ENCODE measurements at regions not wholly inside any gene's neighbourhood (a gene's known extent, or its start where the extent isn't known, plus 50 kb on each side); places are given as distances from the start of the nearest gene placed in this dataset.

DNA sequence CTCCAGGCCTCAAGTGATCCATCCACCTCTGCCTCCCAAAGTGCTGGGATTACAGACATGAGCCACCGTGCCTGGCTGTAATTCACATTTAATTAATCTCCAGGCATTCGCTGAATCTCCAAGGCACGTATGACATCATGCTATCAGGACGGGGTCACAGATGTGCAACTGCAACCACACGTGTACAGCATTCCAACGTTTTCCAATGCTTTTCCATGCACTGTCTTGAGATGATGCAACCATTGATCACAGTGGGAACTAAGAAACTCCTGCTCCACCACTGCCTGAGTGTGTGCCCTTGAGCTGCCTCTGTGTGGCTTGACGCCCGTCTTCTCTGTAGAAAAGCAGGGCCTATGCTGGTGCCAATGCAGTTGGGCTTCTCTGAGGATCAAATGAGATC, 119.8 kb upstream of the LYZL2 start:
- H3K27ac ChIP-seq (ENCODE audit: low read depth, low read length): no peak overlapping the region
- H3K79me2 ChIP-seq (ENCODE audit: control insufficient read depth, low read length): no peaks in the 10 kb centered on the region
- no peak overlapping the region for H3K4me3 ChIP-seq (ENCODE audit: low read length)
- H3F3A ChIP-seq (ENCODE audit: control insufficient read depth, insufficient read depth): no peaks in the 10 kb centered on the region
- no peaks in the 10 kb centered on the region for H3K36me3 ChIP-seq (ENCODE audit: control insufficient read depth, low read length)
- no peaks in the 10 kb centered on the region for H3K9me2 ChIP-seq (replicated peaks; ENCODE audit: control insufficient read depth, low read length)
- peaks cover 11% of the 10 kb centered on the region for H3K27me3 ChIP-seq (ENCODE audit: control insufficient read depth, low read length)
- no peaks in the 10 kb centered on the region for H3K9me3 ChIP-seq (ENCODE audit: control insufficient read depth, insufficient read depth, low read length)
- TF ChIP-seq, protein P1, sequence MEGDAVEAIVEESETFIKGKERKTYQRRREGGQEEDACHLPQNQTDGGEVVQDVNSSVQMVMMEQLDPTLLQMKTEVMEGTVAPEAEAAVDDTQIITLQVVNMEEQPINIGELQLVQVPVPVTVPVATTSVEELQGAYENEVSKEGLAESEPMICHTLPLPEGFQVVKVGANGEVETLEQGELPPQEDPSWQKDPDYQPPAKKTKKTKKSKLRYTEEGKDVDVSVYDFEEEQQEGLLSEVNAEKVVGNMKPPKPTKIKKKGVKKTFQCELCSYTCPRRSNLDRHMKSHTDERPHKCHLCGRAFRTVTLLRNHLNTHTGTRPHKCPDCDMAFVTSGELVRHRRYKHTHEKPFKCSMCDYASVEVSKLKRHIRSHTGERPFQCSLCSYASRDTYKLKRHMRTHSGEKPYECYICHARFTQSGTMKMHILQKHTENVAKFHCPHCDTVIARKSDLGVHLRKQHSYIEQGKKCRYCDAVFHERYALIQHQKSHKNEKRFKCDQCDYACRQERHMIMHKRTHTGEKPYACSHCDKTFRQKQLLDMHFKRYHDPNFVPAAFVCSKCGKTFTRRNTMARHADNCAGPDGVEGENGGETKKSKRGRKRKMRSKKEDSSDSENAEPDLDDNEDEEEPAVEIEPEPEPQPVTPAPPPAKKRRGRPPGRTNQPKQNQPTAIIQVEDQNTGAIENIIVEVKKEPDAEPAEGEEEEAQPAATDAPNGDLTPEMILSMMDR (IDR thresholded peaks at IDR 0.05; ENCODE audit: low read depth, low read length, poor library complexity, severe bottlenecking): no peak
- TF ChIP-seq EZH2phosphoT487 (IDR thresholded peaks at IDR 0.05; ENCODE audit: borderline replicate concordance, low read length): no peak
- H4K20me1 ChIP-seq (ENCODE audit: control insufficient read depth, insufficient read depth, low read depth, low read length): no peaks in the 10 kb centered on the region
- H3K4me1 ChIP-seq (ENCODE audit: control insufficient read depth, low read length): no peaks in the 10 kb centered on the region
- H3K4me2 ChIP-seq (ENCODE audit: low read length): no peak overlapping the region

DNA sequence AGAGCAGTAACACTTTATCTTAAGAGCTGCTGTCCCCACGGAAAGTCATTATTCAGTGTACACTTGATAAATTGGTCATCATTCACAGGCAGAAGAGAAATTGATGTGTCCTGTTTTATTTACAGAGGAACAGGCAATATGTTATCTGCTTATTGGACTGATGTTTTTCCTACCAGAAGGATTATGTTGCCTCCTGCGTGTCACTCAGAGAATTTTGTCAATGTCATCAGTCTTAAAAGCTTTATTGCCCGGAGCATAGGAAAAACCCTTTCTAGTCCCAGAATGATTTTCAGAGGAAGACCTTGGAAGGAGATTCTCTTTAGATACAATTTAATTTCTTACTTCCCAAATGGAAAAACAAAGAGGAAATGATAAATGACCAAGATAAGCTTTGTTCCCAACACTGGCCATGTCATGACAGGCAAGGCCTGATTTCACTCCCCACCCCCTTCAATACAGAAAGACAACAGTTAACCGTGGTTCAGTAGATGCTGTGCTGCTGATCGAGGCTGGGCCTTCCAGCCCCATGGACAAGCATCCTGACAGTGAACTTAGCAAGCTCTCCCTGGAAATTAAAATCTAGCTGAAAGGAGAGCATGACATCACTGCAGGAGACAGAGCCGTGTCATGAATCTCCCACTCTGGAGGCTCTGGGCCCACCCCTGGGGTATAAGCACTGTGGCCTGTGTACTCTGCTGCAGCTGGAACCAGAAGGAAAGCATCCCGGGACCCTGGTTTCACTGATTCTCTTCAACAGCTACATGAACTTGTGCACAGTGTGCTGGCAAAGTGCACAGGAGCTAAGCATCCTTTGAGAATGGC, 118.8 kb upstream of the LYZL2 start:
- Histone ChIP-seq H3K9me2 (replicated peaks; ENCODE audit: control insufficient read depth, low read length) (no peaks in the 10 kb centered on the region), H3K27me3 (ENCODE audit: control insufficient read depth, low read length) (peaks cover 18% of the 10 kb centered on the region), H3K27ac (ENCODE audit: low read depth, low read length) (no peak overlapping the region), H3F3A (ENCODE audit: control insufficient read depth, insufficient read depth) (no peaks in the 10 kb centered on the region), H3K4me1 (ENCODE audit: control insufficient read depth, low read length) (no peaks in the 10 kb centered on the region), H3K4me2 (ENCODE audit: low read length) (no peak overlapping the region), H3K9me3 (ENCODE audit: control insufficient read depth, insufficient read depth, low read length) (no peaks in the 10 kb centered on the region), H3K36me3 (ENCODE audit: control insufficient read depth, low read length) (no peaks in the 10 kb centered on the region), H4K20me1 (ENCODE audit: control insufficient read depth, insufficient read depth, low read depth, low read length) (no peaks in the 10 kb centered on the region), H3K79me2 (ENCODE audit: control insufficient read depth, low read length) (no peaks in the 10 kb centered on the region), H3K4me3 (ENCODE audit: low read length) (no peak overlapping the region)
- TF ChIP-seq, protein P1 (IDR thresholded peaks at IDR 0.05; ENCODE audit: low read depth, low read length, poor library complexity, severe bottlenecking): no peak
- TF ChIP-seq EZH2phosphoT487 (IDR thresholded peaks at IDR 0.05; ENCODE audit: borderline replicate concordance, low read length): no peak

DNA sequence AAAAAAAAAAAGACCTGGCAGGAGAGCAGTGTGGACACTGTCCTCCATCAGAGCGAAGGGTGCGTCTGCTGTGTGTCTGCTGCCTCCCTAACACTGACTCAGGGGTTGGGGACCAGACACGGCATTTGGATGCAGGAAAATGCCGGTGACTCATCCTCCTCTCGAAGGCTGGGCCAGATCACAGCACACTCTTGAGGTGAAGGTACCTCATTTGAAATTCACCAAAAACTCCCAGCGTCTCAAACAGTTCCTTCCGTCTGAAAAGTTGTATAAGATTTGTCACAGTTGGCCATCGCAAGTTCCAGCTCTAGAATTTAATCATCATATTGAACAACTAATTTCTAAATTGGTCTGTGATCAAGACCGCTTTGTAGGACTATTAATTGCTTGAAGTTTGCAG, 118.1 kb upstream of the LYZL2 start:
- no peak for TF ChIP-seq EZH2phosphoT487 (IDR thresholded peaks at IDR 0.05; ENCODE audit: borderline replicate concordance, low read length)
- TF ChIP-seq, protein P1 (IDR thresholded peaks at IDR 0.05; ENCODE audit: low read depth, low read length, poor library complexity, severe bottlenecking): no peak

More for the DNA sequence above, 118.1 kb upstream of the LYZL2 start:
- Histone ChIP-seq H3K9me3 (ENCODE audit: control insufficient read depth, insufficient read depth, low read length) (no peaks in the 10 kb centered on the region), H3K27ac (ENCODE audit: low read depth, low read length) (no peak overlapping the region), H3K79me2 (ENCODE audit: control insufficient read depth, low read length) (no peaks in the 10 kb centered on the region), H3F3A (ENCODE audit: control insufficient read depth, insufficient read depth) (no peaks in the 10 kb centered on the region), H3K27me3 (ENCODE audit: control insufficient read depth, low read length) (peaks cover 19% of the 10 kb centered on the region), H3K4me2 (ENCODE audit: low read length) (no peak overlapping the region), H4K20me1 (ENCODE audit: control insufficient read depth, insufficient read depth, low read depth, low read length) (no peaks in the 10 kb centered on the region), H3K36me3 (ENCODE audit: control insufficient read depth, low read length) (no peaks in the 10 kb centered on the region), H3K4me1 (ENCODE audit: control insufficient read depth, low read length) (no peaks in the 10 kb centered on the region), H3K4me3 (ENCODE audit: low read length) (no peak overlapping the region), H3K9me2 (replicated peaks; ENCODE audit: control insufficient read depth, low read length) (no peaks in the 10 kb centered on the region)
